ENCODE measurements at regions not wholly inside any gene's neighbourhood (a gene's known extent, or its start where the extent isn't known, plus 50 kb on each side); places are given as distances from the start of the nearest gene placed in this dataset.
"Not testable (repeated sequence)": the region's sequence is repeated elsewhere in the genome, so short reads cannot be mapped to it uniquely, and the experiment has no call there.

DNA sequence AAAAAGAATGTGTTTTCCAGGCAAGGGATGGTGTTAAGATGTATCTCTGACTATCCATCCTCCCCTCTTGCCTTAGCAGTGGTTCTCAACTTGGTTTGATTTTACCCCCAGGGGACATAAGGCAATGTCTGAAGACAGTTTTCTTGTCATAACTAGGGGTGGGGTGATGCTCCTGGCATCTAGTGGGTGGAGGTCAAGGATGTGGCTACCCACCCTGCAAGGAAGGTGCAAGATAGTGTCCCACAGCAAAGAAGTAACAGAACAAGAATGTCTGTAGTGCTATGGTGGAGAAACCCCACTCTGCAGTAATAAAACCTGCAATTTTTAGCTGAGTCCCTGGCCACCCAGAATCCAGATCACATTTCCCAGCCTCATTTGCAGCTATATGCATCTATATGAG lies 81.2 kb upstream of the TBL1X start:
- no peak for DNase-seq (ENCODE audit: low spot score)

GRCh38 chrX:9388450-9388849 lies 76.4 kb upstream of the TBL1X start:
- no peak for DNase-seq (ENCODE audit: low spot score)

- DNase-seq (ENCODE audit: low spot score): no peak
Measured at GRCh38 chrX:9390121-9390520, 74.7 kb upstream of the TBL1X start.

DNA sequence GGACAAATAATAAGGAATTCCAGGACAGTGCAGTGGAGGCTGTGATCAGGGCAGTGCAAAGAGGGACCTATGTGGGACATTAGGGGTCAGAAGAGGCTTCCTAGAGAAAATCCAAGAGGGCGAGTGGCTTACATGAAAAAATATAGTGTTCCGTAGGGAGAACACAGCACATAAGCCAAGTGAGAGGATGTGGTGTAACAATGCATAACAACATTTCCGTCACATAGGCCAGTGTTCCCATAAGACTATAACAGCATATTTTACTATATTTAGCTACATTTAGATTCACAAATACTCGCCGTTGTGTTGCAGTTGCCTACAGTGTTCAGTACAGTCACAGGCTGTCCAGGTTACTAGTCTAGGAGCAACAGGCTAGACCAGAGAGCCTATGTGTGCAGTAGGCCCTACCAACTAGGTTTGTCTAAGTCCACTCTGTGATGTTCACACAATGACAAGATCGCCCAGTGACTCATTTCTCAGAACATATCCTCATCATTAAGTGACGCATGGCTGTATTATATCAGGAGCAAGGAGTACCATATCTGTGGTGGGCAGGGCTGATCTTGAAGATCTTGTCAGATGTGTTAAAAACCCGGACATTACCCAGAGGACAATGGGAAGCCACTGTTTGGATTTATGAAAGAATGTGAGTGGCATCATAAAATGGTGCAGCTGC lies 74.0 kb upstream of the TBL1X start:
- DNase-seq (ENCODE audit: low spot score): no peak

DNA sequence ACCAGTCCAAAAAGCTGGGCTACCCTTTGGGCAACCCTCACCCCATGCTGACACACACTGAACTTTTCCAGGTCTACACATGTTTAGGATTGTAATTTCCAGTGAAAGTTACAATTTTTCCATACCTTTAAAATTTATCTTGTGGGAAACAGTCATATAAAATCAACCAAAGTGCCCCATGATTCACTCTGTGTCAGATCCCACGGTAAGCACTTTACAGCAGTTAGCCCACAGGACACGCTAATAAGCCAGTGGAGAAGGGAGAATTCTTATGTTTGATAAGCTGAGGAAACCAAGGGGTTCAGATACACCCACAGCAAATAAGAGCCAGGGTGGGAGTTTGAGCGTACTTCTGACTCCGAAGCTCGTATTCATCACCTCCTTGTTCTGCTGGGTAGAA lies 72.4 kb upstream of the TBL1X start:
- DNase-seq (ENCODE audit: low spot score): no peak

DNA sequence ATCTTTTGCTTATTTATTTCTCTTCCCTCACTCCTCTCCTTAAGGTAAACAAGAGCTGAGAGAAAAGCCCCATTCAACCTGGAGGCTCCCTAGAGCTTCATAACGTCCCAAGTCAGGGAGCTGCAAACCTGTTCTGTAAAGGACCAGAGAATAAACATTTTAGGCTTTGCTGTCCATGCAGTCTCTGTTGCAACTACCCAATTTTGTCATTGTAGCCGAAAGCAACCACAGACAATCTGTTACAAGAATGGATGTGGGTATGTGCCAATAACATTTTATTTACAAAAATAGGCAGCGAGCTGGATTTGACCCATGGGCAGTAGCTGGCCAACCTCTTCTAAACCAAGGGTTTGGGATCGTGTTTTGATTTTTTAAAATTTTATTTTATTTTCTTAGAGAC lies 71.3 kb upstream of the TBL1X start:
- DNase-seq (ENCODE audit: low spot score): no peak

DNA sequence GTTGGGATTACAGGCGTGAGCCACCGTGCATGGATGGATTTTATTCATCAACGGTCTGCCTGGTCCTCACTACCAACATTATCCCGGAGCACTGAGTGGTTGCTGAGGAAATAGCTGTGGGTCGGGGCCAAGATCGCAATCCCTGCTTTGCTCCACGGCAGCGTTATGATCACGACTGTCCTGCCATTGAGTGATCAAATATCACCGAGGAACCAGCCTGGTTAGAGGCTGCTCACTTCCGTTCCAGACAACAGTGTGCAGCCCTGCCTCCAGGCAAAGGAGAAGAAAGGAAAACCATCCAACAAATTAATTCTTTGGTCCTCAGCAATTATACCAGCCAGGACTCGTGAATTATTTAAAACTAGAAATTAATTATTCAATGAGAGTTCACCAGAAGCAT lies 70.6 kb upstream of the TBL1X start:
- no peak for DNase-seq (ENCODE audit: low spot score)

- DNase-seq (ENCODE audit: low spot score): no peak
Measured at GRCh38 chrX:9396930-9397329, 67.9 kb upstream of the TBL1X start.

- no peak for DNase-seq (ENCODE audit: low spot score)
Measured at GRCh38 chrX:9401051-9401450, 63.8 kb upstream of the TBL1X start.

DNA sequence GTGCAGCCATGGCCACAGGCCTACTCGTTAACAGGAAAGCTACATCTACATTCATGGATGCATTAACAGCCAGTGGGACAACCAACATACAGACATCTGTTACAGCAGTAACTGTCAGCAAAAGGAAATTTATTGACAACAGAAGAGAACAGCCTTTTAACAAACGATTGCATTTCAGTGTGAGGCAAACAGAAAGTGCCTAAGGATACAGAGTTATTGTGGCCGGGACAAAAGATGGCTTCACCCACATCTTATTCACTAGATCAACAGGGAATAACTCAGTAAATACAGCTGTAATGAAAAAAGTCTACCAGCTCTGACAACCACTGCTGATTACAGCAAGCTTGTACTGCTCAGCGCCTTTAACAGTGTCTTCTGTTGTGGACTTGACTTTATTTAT lies 61.5 kb upstream of the TBL1X start:
- no peak for DNase-seq (ENCODE audit: low spot score)

DNA sequence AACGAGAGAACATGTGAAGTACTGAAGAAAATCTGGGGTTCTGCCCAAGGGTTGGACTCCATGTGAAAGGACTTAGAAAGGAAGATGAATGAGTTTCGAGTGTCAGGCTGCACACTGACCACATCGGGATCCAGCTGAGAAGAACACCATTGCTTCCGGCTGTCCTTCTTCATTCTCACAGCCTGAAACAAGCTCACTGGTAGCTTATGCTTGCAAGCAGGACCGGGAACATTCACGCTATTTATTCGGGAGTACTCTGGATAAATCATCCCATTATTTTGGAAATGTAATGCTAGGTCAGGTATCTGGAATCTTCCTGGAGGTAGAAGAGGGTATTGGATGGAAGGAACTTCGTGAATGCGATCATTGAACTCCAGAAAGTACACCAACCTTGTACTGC lies 59.2 kb upstream of the TBL1X start:
- DNase-seq (ENCODE audit: low spot score): not testable (repeated sequence)

DNA sequence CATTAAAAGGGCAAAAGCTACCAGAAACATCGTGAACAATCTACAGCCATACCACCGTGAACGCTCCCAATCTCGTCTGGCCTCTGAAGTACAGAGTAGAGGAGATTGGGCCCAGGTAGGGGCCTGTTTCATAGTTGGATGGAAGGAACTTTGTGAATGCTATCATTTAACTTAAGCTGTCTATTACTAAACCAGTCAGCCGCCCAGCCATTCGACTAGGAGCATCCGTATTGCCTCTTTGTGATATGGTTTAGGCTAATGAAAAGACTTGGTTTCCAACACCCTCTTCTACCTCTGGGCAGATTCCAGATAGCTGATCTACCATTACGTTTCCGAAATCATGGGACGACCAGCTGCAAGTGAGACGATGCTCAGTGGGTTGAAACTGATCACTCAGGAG lies 54.0 kb upstream of the TBL1X start:
- not testable (repeated sequence) for DNase-seq (ENCODE audit: low spot score)

GRCh38 chrX:9411682-9412081 lies 53.2 kb upstream of the TBL1X start:
- DNase-seq (ENCODE audit: low spot score): not testable (repeated sequence)

- DNase-seq (ENCODE audit: low spot score): no peak
Measured at GRCh38 chrX:9414416-9414815, 50.4 kb upstream of the TBL1X start.

Data from left forelimb (tissue), 1 donor.